ENCODE measurements at regions not wholly inside any gene's neighbourhood (a gene's known extent, or its start where the extent isn't known, plus 50 kb on each side); places are given as distances from the start of the nearest gene placed in this dataset.

GRCh38 chr1:234963180-234963903 is 165.3 kb downstream of the TOMM20 start (continued):
- TF ChIP-seq HOXA5 (CRISPR knock-in tag; IDR thresholded peaks at IDR 0.05) (peak; percentile 61), ZNF207 (IDR thresholded peaks at IDR 0.05; ENCODE audit: borderline replicate concordance) (no peak), FOSL2 (CRISPR knock-in tag; IDR thresholded peaks at IDR 0.05) (peak; percentile 90), ZNF788 (CRISPR knock-in tag; IDR thresholded peaks at IDR 0.05; ENCODE audit: borderline replicate concordance) (peak; percentile 50; the same call in 1 of the 2 replicates), ZNF12 (CRISPR knock-in tag; IDR thresholded peaks at IDR 0.05) (peak; percentile 38; the same call in 1 of the 2 replicates), AGO1 (IDR thresholded peaks at IDR 0.05; ENCODE audit: low read depth, low read length, poor library complexity, severe bottlenecking) (no peak), PBX2 (CRISPR knock-in tag; IDR thresholded peaks at IDR 0.05) (no peak), ZNF292 (CRISPR knock-in tag; IDR thresholded peaks at IDR 0.05; ENCODE audit: borderline replicate concordance, low read depth) (peak; percentile 44; the same call in 1 of the 2 replicates), EZH2 (conservative IDR thresholded peaks at IDR 0.05; ENCODE audit: low read depth, low read length) (no peak), ZBTB20 (CRISPR knock-in tag; IDR thresholded peaks at IDR 0.05; ENCODE audit: borderline replicate concordance, low read depth) (peak; percentile 96), ZMYM2 (CRISPR knock-in tag; IDR thresholded peaks at IDR 0.05) (peak; percentile 63; the same call in 1 of the 2 replicates), ZNF552 (CRISPR knock-in tag; IDR thresholded peaks at IDR 0.05; ENCODE audit: borderline replicate concordance) (no peak), SCMH1 (CRISPR knock-in tag; IDR thresholded peaks at IDR 0.05; ENCODE audit: borderline replicate concordance) (no peak), ZNF557 (CRISPR knock-in tag; IDR thresholded peaks at IDR 0.05) (peak; percentile 47; the same call in 1 of the 2 replicates), CTCF (CRISPR knock-in tag; IDR thresholded peaks at IDR 0.05) (no peak), FIP1L1 (IDR thresholded peaks at IDR 0.05; ENCODE audit: borderline replicate concordance, insufficient read depth, low read depth, low read length) (no peak), U2AF1 (optimal IDR thresholded peaks at IDR 0.05; ENCODE audit: low read depth, low read length) (no peak), ZBTB39 (CRISPR knock-in tag; IDR thresholded peaks at IDR 0.05) (peak; percentile 94), ARID2 (CRISPR knock-in tag; IDR thresholded peaks at IDR 0.05; ENCODE audit: borderline replicate concordance) (no peak), IRF1 (CRISPR knock-in tag; IDR thresholded peaks at IDR 0.05; ENCODE audit: low read depth) (no peak), BRCA1 (CRISPR knock-in tag; IDR thresholded peaks at IDR 0.05) (no peak; the same call in 1 of the 2 replicates), NR2F6 (IDR thresholded peaks at IDR 0.05) (peak; percentile 92), NR2F6 (CRISPR knock-in tag; IDR thresholded peaks at IDR 0.05) (peak; percentile 80), RBM39 (IDR thresholded peaks at IDR 0.05; ENCODE audit: low read depth, low read length, poor library complexity, severe bottlenecking) (no peak), MTA3 (CRISPR knock-in tag; IDR thresholded peaks at IDR 0.05) (no peak), ZNF460 (CRISPR knock-in tag; IDR thresholded peaks at IDR 0.05; ENCODE audit: borderline replicate concordance) (no peak; the same call in 1 of the 2 replicates)
